ENCODE measurements at regions not wholly inside any gene's neighbourhood (a gene's known extent, or its start where the extent isn't known, plus 50 kb on each side); places are given as distances from the start of the nearest gene placed in this dataset.

- DNase-seq (ENCODE audit: low spot score) = no peak
- intact Hi-C loops (cut with DNase I) = no loop called here
These were observed 150.6 kb upstream of the FUT8 start for GRCh38 chr14:65261946-65262345.

- intact Hi-C loops (cut with DNase I) = no loop called here
- no peak for DNase-seq (ENCODE audit: low spot score)
These were observed 149.2 kb upstream of the FUT8 start for GRCh38 chr14:65263177-65263788.

DNA sequence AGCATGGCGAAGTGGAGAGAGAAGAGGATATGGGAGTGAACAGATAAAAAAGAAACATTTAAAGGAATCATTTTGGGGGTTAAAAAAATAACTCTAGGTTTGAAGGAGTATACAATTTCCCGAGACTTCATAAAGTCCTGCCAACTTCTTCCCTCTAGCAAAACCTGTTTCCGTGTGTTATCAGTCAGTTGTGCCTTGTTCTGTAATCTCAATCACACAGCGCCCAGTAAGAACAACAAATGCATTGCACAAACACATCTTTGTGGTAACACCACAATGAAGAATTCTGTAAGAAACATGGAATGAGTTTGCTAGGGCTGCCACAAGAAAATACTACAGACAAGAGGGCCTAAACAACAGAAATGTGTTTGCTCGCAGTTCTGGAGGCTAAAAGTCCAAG is 144.7 kb upstream of the FUT8 start:
- intact Hi-C loops (cut with DNase I) = no loop called here
- no peak for DNase-seq (ENCODE audit: low spot score)

DNA sequence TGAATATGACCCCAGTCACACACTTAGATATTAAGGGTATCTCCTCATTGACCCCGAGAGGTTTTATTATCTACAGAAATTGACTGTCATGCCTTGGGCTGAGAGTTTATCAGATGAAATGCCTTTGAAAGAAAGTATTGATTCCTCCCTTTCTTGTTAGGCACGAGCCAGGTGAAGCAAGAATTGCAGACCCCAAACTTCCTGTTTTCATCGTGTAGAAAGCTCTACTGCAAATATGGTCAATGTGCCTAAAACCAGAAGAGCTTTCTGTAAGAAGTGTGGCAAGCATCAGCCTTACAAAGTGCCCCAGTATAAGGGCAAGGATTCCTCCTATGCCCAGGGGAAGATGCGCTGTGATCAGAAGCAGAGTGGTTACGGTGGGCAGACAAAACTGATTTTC is 143.9 kb upstream of the FUT8 start:
- intact Hi-C loops (cut with DNase I) = no loop called here
- DNase-seq (ENCODE audit: low spot score) = no peak

DNA sequence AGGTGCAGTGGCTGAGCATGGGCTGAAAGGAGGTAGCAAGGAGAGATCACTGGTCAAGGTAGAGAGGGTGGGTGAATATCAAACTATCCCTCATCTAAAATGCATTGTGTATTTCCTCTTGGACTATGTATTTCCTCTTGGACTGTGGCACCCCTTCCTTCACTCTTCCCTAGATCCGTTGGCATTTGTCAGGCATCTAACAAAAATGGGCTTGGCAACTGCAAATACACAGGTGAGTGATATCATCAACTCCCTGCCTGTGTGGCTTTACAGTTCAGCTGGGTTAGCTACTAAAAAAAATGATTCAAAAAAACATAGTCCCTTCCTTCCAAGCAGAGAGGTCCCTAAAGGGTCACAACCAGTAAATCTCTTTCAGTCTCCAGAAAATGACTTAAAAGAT is 142.8 kb upstream of the FUT8 start:
- intact Hi-C loops (cut with DNase I) = no loop called here
- DNase-seq (ENCODE audit: low spot score) = no peak

GRCh38 chr14:65277027-65277426 is 135.5 kb upstream of the FUT8 start:
- intact Hi-C loops (cut with DNase I) = no loop called here

DNA sequence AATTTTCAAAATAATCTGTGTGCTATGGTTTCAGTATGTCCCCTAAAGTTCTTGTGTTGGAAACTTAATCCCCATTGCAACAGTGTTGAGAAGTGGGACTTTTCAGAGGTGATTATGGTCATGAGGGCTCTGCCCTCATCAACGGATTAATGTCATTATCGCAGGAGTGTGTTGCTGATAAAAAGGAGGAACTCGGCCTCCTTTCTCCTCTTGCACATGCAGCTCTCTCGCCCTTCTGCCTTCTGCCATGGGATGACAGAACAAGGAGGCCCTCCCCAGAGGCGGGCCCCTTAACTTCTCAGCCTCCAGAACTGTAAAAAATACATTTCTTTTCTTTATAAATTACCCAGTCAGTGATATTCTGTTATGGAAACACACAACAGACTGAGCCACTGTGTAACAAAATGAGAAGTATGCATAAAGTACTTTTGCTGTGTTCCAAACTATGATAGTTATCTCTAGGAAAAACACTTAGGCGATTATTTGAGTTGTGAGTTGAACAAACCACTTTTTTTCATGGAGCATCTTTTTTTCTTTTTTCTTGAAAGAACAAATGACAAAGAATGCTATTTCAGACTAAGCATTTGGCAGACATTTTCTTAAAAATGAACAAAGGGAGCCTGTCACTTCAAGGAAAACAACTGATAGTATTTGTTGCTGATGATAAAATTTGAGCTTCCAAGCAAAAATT is 134.8 kb upstream of the FUT8 start:
- no peak for DNase-seq (ENCODE audit: low spot score)
- intact Hi-C loops (cut with DNase I) = no loop called here

More at GRCh38 chr14:65277027-65277426, 135.5 kb upstream of the FUT8 start:
- no peak for DNase-seq (ENCODE audit: low spot score)

DNA sequence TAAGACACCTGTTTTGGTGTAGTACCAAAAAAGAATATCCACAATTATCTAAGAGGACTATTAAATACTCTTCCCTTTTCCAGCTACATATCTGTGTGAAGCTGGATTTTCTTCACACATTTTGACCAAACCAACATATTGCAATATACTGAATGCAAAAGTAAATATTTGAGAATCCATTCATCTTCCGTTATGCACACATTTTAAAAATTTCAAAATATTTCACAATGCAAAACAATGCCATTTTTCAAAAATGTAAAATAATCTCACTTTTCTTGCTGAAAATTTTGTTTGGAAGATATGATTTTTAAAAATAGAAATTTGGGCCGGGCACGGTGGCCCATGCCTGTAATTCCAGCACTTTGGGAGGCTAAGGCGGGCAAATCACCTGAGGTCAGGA is 133.9 kb upstream of the FUT8 start:
- intact Hi-C loops (cut with DNase I) = no loop called here

DNA sequence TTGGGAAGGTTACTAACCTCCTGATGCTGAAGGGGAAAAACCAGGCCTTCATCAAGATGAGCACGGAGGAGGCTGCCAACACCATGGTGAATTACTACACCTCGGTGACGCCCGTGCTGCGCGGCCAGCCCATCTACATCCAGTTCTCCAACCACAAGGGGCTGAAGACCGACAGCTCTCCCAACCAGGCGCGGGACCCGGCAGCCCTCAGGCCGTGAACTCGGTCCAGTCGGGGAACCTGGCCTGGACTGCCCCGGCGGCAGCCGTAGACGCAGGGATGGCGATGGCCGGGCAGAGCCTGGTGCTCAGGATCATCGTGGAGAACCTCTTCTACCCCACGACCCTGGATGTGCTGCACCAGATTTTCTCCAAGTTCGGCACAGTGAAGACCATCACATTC is 133.0 kb upstream of the FUT8 start:
- no peak for DNase-seq (ENCODE audit: low spot score)
- intact Hi-C loops (cut with DNase I) = no loop called here

More for the DNA sequence above, 133.9 kb upstream of the FUT8 start:
- no peak for DNase-seq (ENCODE audit: low spot score)

DNA sequence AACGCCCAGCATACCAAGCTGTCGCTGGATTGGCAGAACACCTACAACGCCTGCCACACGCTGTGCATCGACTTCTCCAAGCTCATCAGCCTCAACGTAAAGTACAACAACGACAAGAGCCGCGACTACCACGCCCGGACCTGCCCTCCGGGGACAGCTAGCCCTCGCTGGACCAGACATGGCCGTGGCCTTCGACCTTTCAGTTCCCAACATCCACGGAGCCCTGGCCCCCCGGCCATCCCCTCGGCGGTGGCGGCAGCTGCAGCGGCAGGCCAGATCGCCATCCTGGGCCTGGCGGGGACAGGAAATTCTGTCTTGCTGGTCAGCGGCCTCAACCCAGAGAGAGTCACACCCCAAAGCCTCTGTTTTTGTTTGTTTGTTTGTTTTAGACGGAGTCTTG is 132.6 kb upstream of the FUT8 start:
- no peak for DNase-seq (ENCODE audit: low spot score)
- intact Hi-C loops (cut with DNase I) = no loop called here

GRCh38 chr14:65280653-65281052 is 131.9 kb upstream of the FUT8 start:
- intact Hi-C loops (cut with DNase I) = no loop called here
- DNase-seq (ENCODE audit: low spot score) = no peak

- DNase-seq (ENCODE audit: low spot score) = no peak
- intact Hi-C loops (cut with DNase I) = no loop called here
These were observed 130.3 kb upstream of the FUT8 start for GRCh38 chr14:65281991-65282895.

DNA sequence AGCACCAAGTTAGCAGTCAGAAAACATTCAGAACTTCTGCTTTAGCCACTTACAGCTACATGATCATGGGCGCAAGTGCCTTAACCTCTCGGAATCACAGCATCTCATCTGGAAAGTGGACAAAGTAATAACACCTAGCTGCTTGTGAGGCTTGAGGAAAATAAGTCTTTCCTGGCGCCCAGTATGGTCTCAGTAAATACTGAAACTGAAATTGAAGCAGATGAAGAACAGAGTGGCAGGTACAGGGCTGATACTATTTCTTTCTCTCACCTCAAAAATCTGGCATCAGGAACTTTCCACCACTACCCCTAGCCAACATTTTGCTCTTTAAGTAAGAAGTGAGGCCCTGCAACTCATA is 129.7 kb upstream of the FUT8 start:
- DNase-seq (ENCODE audit: low spot score) = no peak
- intact Hi-C loops (cut with DNase I) = no loop called here

DNA sequence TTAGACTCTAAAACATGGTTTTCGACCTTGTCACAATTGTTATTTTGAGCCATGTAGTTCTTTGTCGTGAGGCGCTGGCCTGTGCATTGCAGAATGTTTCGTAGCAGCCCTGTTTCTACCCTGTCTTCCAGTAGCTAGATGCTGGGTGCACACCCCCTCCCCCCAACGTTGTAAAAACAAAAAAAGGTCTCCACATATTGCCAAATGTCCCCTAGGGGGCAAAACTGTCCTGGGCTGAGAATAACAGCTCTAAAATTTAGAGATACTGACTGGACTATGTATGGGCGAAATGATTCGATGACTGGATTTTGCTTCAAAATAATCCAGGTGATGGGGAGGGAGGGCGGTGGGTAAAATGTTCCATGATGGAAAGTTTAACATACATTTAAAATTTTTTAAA is 126.1 kb upstream of the FUT8 start:
- intact Hi-C loops (cut with DNase I) = no loop called here
- DNase-seq (ENCODE audit: low spot score) = no peak

GRCh38 chr14:65287264-65288131 is 125.0 kb upstream of the FUT8 start:
- no peak for DNase-seq (ENCODE audit: low spot score)
- intact Hi-C loops (cut with DNase I) = no loop called here

DNA sequence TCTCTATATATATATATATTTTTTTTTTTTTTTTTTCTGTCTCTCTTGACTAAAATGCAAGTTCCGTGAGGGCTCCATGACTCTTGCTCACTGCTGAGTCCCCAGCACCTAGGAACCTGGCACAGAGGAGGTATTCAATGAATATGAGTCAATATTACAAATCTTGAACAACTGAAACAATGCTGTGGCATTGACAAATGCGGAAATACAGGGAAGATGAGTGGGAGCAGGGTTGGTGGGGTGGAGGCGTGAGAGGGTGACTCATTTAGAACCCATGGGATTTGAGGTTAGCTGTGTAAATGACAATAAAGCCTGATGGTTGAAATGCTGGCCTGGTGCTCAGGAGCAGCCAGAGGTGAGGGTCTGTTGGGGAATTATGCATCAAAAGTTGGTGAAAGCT is 121.7 kb upstream of the FUT8 start:
- intact Hi-C loops (cut with DNase I) = no loop called here
- DNase-seq (ENCODE audit: low spot score) = no peak

GRCh38 chr14:65291531-65291930 is 121.0 kb upstream of the FUT8 start:
- no peak for DNase-seq (ENCODE audit: low spot score)
- intact Hi-C loops (cut with DNase I) = no loop called here

DNA sequence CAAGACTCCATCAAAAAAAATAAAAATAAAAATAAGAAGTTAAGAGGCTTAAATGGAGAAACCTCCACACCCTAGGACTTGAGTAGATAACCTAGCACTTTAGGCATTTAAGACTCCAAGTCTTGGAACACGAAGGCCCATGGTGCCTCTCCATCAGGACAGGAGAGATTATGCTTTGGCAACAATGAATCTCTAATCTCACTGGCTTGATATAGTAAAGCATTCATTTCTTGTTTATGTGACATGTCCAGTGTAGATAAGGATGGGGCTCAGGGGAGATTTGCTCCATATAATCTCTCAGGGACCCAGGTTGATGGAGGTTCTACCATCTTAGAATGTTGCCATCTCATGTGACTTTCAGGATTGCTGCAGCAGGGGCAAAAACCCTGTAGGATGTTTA is 117.7 kb upstream of the FUT8 start:
- intact Hi-C loops (cut with DNase I) = no loop called here
- DNase-seq (ENCODE audit: low spot score) = no peak

- intact Hi-C loops (cut with DNase I) = no loop called here
- DNase-seq (ENCODE audit: low spot score) = no peak
These were observed 116.1 kb upstream of the FUT8 start for GRCh38 chr14:65296402-65296801.

DNA sequence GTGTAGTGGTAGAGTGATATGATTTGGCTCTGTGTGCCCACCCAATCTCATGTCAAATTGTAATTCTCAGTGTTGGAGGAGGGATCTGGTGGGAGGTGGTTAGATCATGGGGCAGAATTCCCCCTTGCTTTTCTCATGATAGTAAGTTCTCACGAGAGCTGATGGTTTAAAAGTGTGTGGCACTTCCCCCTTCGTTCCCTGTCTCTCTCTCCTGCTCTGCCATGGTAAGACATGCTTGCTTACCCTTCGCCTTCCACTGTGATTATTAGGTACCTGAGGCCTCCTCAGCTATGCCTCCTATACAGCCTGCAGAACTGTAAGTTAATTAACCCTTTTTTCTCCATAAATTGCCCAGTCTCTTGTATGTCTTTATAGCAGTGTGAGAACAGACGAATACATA is 115.7 kb upstream of the FUT8 start:
- intact Hi-C loops (cut with DNase I) = no loop called here
- DNase-seq (ENCODE audit: low spot score) = no peak

Measured in posterior vena cava (tissue), 2 donors.